SK-N-SH (cell line): ENCODE measurements at regions not wholly inside any gene's neighbourhood (a gene's known extent, or its start where the extent isn't known, plus 50 kb on each side); places are given as distances from the start of the nearest gene placed in this dataset.
A peak's percentile ranks its signal among the peaks of the same experiment; 100 is the strongest.

Source experiments
- CTCF ChIP-seq: fragments of 200-600 bp; sonication (generic); IDR thresholded peaks from 2 replicates; pipeline ENCODE4 v1.6.1; 2017; ENCODE audit warnings: antibody characterized with exemption, mild to moderate bottlenecking, moderate library complexity
- EP300 ChIP-seq, 2 experiments: IDR thresholded peaks; 2 replicates each; pipeline versions ENCODE4 v1.4.0 to v1.6.1; 2012; ENCODE audit warnings: borderline replicate concordance in 1 of 2, low read depth in 1 of 2, low read length in 1 of 2
- JUND ChIP-seq: IDR thresholded peaks from 2 replicates; pipeline ENCODE4 v1.4.0; 2012
- MAX ChIP-seq: IDR thresholded peaks from 2 replicates; pipeline ENCODE4 v1.4.0; 2012; ENCODE audit warnings: low read depth
- POLR2AphosphoS5 ChIP-seq: IDR thresholded peaks from 2 replicates; pipeline ENCODE4 v1.6.1; 2012; ENCODE audit warnings: low read depth, low read length
- RCOR1 ChIP-seq: fragments of 150-350 bp; IDR thresholded peaks from 2 replicates; pipeline ENCODE4 v1.6.1; 2017; ENCODE audit warnings: antibody characterized with exemption, low read length
- REST ChIP-seq: IDR thresholded peaks from 2 replicates; pipeline ENCODE4 v1.6.1; 2012; ENCODE audit warnings: mild to moderate bottlenecking, low read depth, low read length, moderate library complexity
- RFX5 ChIP-seq: IDR thresholded peaks from 2 replicates; pipeline ENCODE4 v1.6.1; 2012; ENCODE audit warnings: mild to moderate bottlenecking, improper control_type of control experiment, low read length
- SIN3A ChIP-seq: IDR thresholded peaks from 2 replicates; pipeline ENCODE4 v1.6.1; 2012; ENCODE audit warnings: low read depth, mild to moderate bottlenecking, low read length, moderate library complexity, borderline replicate concordance
- YY1 ChIP-seq: IDR thresholded peaks from 2 replicates; pipeline ENCODE4 v1.4.0; 2012; ENCODE audit warnings: low read depth, mild to moderate bottlenecking
- ZBTB33 ChIP-seq: IDR thresholded peaks from 2 replicates; pipeline ENCODE4 v1.4.0; 2012; ENCODE audit warnings: low read depth, borderline replicate concordance

GRCh38 chr1:70836456-70836855 is 211.2 kb downstream of the PTGER3 start:
- TF ChIP-seq RFX5 (no peak), POLR2AphosphoS5 (no peak), EP300 (IDR thresholded peaks at IDR 0.05; ENCODE audit: borderline replicate concordance in 1 of 2, low read depth in 1 of 2, low read length in 1 of 2) (peak in 1 of 2 experiments; percentile 58; a peak in 1 of 4 replicates), CTCF (no peak), MAX (no peak), ZBTB33 (no peak), JUND (no peak), REST (no peak), SIN3A (no peak), RCOR1 (no peak), YY1 (no peak)
